Epithelial cell of proximal tubule (primary cell): ENCODE measurements at regions not wholly inside any gene's neighbourhood (a gene's known extent, or its start where the extent isn't known, plus 50 kb on each side); places are given as distances from the start of the nearest gene placed in this dataset.

Source experiments
- DNase-seq: peaks from one replicate; pipeline ENCODE4 v3.0.0-alpha.2; 2011; ENCODE audit warnings: low read depth
- H3K4me3 ChIP-seq: 2 replicates; pipeline ENCODE4 v1.5.1; 2011; ENCODE audit warnings: low read depth, mild to moderate bottlenecking, low read length
- TF ChIP-seq, protein P1 (sequence below): conservative IDR thresholded peaks from 2 replicates; pipeline ENCODE4 v1.5.1; 2012; ENCODE audit warnings: low read depth, mild to moderate bottlenecking, low read length

DNA sequence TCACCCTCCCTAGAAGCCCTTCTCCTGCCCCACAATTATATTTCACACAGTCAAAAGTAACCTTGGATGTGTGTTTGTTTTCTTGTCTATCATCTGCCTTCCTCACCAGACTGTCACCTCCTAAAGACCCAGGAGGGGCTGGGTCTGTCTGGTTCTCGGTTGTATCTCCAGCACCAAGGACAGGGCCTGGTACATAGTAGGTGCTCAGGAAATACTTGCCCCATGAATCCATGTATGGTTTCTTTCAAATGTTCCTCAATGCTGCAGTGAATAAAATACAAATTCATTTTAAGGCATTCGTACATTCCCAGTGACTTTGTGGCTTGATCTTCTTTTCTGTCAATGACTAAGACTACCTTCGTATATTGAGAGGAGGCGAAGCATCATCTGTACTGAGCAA is 122.9 kb upstream of the ZNF716 start:
- H3K4me3 ChIP-seq: no peak overlapping the region
- TF ChIP-seq, protein P1, sequence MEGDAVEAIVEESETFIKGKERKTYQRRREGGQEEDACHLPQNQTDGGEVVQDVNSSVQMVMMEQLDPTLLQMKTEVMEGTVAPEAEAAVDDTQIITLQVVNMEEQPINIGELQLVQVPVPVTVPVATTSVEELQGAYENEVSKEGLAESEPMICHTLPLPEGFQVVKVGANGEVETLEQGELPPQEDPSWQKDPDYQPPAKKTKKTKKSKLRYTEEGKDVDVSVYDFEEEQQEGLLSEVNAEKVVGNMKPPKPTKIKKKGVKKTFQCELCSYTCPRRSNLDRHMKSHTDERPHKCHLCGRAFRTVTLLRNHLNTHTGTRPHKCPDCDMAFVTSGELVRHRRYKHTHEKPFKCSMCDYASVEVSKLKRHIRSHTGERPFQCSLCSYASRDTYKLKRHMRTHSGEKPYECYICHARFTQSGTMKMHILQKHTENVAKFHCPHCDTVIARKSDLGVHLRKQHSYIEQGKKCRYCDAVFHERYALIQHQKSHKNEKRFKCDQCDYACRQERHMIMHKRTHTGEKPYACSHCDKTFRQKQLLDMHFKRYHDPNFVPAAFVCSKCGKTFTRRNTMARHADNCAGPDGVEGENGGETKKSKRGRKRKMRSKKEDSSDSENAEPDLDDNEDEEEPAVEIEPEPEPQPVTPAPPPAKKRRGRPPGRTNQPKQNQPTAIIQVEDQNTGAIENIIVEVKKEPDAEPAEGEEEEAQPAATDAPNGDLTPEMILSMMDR: no peak
- no peak for DNase-seq

DNA sequence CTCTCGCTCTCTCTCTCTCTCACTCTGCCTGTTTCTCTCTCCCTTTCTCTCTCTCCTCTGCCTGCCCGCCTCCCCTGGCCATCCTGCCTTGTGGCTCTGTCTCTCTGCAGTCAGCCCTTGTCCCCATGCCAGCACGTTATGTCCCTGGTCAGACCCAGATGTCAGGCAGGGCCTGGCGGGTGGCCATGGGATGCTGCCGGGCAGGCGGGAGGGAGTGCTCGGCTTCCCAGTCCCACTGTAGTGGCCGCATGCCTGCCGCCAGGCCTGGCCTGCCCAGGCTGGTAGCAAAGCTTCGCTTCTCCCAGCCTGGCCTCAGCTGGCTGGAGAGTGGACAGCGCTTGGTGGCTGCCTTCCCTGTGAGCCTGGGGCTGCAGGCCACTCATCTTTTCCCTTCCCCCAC is 121.5 kb upstream of the ZNF716 start:
- H3K4me3 ChIP-seq: no peak overlapping the region
- TF ChIP-seq, protein P1: no peak
- DNase-seq: no peak

DNA sequence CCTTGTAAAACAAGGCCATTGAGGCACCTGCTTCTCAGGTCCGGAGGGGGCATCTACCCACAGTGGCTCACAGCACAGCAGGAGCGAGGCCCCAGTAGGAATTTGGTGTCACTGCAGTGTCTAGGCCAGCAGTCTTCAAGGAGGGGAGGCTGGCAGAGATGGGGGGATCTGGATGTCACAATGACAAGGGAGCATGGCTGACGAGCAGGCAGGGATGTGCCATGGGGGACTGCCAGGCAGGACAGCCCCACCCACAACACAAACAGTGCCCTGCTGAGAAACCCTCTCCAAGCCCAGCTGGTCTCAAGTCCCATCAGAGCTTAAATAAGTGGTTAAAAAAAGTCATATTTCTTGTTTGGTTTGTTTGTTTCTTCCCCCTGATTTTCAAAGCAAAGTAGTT is 121.0 kb upstream of the ZNF716 start:
- H3K4me3 ChIP-seq: no peak overlapping the region
- DNase-seq: no peak
- TF ChIP-seq, protein P1: no peak

DNA sequence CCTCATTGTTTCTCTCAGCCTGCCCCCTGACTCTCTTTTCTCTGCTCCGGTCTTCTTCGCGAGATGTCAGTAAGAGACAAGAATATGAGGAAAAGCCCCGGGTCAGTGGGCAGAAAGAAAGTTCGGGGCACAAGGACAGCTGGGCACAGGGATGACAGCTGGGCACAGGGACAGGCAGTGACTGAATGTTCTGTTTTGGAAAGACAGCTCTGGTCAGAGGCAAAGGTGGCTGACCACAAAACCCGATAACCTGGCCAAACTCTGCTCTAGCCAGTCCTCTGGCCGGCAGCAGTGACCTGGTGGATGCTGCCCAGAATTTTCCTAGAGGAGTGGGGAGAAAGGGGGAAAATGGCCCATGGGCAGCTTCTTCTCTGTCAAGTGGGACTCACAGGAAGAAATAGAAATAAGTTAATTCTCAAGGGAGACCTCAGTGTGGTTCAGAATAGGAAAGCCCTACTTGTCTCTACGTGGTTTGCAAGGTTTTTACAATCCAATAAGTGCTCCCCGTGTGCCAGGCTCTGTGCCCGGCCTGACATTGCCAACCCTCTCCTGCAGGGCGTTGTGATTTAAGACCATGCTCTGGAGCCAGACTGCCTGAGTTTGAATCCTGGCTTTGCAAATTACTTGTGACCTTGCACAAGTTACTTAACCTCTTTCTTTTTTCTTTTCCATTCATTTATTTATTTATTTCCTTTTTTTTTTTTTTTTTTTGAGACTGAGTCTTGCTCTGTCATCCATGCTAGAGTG is 110.6 kb upstream of the ZNF716 start:
- TF ChIP-seq, protein P1: no peak
- DNase-seq: no peak
- H3K4me3 ChIP-seq: no peak overlapping the region

DNA sequence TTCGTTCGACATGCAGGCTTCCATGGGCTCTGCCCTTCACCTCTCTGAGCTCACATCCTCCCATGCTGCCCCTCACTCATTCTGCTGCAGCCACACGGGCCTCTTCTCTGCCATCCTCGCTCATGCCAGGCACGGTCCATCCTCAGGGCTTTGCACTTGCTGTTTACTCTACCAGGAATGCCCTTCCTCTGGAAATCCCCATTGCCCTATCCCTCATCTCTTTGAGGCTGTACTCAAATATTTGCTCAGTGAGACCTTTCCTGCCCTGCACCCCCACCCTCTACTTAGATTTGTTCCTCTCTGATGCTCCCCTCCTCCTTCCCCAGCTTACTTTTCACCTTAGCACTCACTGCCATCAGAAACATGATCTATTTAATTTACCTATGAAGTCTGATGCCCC is 107.0 kb upstream of the ZNF716 start:
- H3K4me3 ChIP-seq: no peak overlapping the region
- no peak for DNase-seq
- TF ChIP-seq, protein P1: no peak

DNA sequence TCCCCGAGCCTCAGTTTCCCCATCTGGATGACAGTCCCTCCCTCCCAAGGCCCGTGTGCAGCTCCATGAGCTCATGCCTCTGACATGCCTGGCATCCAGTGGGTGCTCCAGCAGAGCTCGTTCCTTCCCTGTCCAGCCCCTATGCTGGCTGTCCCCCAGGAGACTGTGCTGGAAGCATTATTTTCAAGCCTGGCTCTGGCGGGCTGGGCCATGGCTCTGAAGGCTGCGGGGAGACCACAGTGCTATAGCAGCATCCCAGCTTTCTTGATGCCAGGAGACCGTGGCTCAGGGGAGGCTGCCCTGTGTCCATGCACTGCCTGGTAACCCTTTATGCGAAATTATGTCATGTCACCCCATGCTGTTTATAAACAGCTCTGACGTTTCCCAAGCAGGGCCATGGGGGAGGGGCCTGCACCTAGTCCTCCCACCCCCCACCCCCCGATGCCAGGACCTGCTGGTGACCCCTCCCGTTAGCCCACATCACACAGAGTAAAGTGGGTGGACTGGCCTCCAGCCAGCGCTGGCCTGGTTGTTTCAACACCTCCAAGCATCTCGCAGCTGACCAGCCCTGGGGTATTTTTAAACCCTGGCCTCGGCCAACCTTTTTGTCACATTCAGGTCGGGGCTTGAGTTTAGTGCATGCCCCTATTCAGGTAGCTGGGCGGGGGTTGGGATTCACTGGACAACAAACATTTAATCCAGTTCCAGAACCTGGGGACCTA is 105.9 kb upstream of the ZNF716 start:
- TF ChIP-seq, protein P1: no peak
- DNase-seq: no peak
- H3K4me3 ChIP-seq: no peak overlapping the region
